Mesenchymal stem cell (in vitro differentiated cells and primary cell): ENCODE measurements at regions not wholly inside any gene's neighbourhood (a gene's known extent, or its start where the extent isn't known, plus 50 kb on each side); places are given as distances from the start of the nearest gene placed in this dataset.

ENCODE experiments used
- DNase-seq: peaks from one replicate; pipeline ENCODE4 v3.0.0-alpha.2; 2013
- H2AFZ ChIP-seq: one replicate; pipeline ENCODE4 v1.6.1; 2013; ENCODE audit warnings: low read depth, mild to moderate bottlenecking, control low read depth, inconsistent platforms, low read length, moderate library complexity
- H2AK5ac ChIP-seq: 2 replicates; pipeline ENCODE4 v1.6.1; 2013; ENCODE audit warnings: low read length, moderate library complexity, mild to moderate bottlenecking, inconsistent platforms; ENCODE audit not compliant: severe bottlenecking
- H2BK120ac ChIP-seq: one replicate; pipeline ENCODE4 v1.6.1; 2013; ENCODE audit warnings: low read depth, mild to moderate bottlenecking, inconsistent platforms, low read length, moderate library complexity
- H2BK12ac ChIP-seq, 2 experiments: one replicate each; pipeline ENCODE4 v1.6.1; 2013; ENCODE audit warnings: inconsistent platforms in 2 of 2, low read length in 2 of 2, mild to moderate bottlenecking in 2 of 2, moderate library complexity in 2 of 2, control low read depth in 1 of 2
- H2BK15ac ChIP-seq: one replicate; pipeline ENCODE4 v1.6.1; 2013; ENCODE audit warnings: mild to moderate bottlenecking, low read depth, inconsistent platforms; ENCODE audit not compliant: poor library complexity, severe bottlenecking
- H2BK5ac ChIP-seq: 2 replicates; pipeline ENCODE4 v1.6.1; 2013; ENCODE audit warnings: low read depth, mild to moderate bottlenecking, low read length, control low read depth, inconsistent platforms; ENCODE audit not compliant: poor library complexity, severe bottlenecking
- H3K14ac ChIP-seq, 2 experiments: one replicate each; pipeline ENCODE4 v1.6.1; 2013; ENCODE audit warnings: inconsistent platforms in 2 of 2, low read length in 2 of 2, control low read depth in 1 of 2, mild to moderate bottlenecking in 1 of 2, moderate library complexity in 1 of 2
- H3K18ac ChIP-seq, 2 experiments: one replicate each; pipeline ENCODE4 v1.6.1; 2013; ENCODE audit warnings: inconsistent platforms in 2 of 2, low read length in 2 of 2, control low read depth in 1 of 2, low read depth in 1 of 2, mild to moderate bottlenecking in 1 of 2
- H3K23ac ChIP-seq, 2 experiments: one replicate each; pipeline ENCODE4 v1.6.1; 2013; ENCODE audit warnings: inconsistent platforms in 2 of 2, low read length in 2 of 2, mild to moderate bottlenecking in 2 of 2, moderate library complexity in 2 of 2, control low read depth in 1 of 2
- H3K27ac ChIP-seq: 2 replicates; pipeline ENCODE4 v1.5.1; 2013; ENCODE audit warnings: mild to moderate bottlenecking, moderate library complexity, low read length, control low read depth, inconsistent platforms; ENCODE audit not compliant: poor library complexity, severe bottlenecking
- H3K27me3 ChIP-seq, 2 experiments: 2 replicates each; pipeline versions ENCODE4 v1.6.1 to v1.7.0; 2013; ENCODE audit warnings: low read length in 2 of 2, mild to moderate bottlenecking in 2 of 2, moderate library complexity in 2 of 2, control low read depth in 1 of 2, inconsistent platforms in 1 of 2; ENCODE audit not compliant: control insufficient read depth in 1 of 2, insufficient read depth in 1 of 2
- H3K36me3 ChIP-seq, 2 experiments: 2 replicates each; pipeline versions ENCODE4 v1.6.1 to v1.7.0; 2013; ENCODE audit warnings: low read length in 2 of 2, control low read depth in 1 of 2, inconsistent platforms in 1 of 2, low read depth in 1 of 2, mild to moderate bottlenecking in 1 of 2; ENCODE audit not compliant: insufficient read depth in 2 of 2, control insufficient read depth in 1 of 2
- H3K4ac ChIP-seq, 2 experiments: one replicate each; pipeline ENCODE4 v1.6.1; 2013; ENCODE audit warnings: inconsistent platforms in 2 of 2, low read length in 2 of 2, mild to moderate bottlenecking in 2 of 2, moderate library complexity in 2 of 2, control low read depth in 1 of 2, low read depth in 1 of 2
- H3K4me1 ChIP-seq: 2 replicates; pipeline ENCODE4 v1.6.1; 2013; ENCODE audit warnings: low read depth, low read length, control low read depth; ENCODE audit not compliant: control insufficient read depth, insufficient read depth
- H3K4me2 ChIP-seq: 2 replicates; pipeline ENCODE4 v1.6.1; 2013; ENCODE audit warnings: low read length, mild to moderate bottlenecking, inconsistent platforms; ENCODE audit not compliant: poor library complexity, severe bottlenecking
- H3K4me3 ChIP-seq, 2 experiments: 2 replicates each; pipeline versions ENCODE4 v1.5.1 to v1.7.0; 2013; ENCODE audit warnings: low read length in 2 of 2, mild to moderate bottlenecking in 2 of 2, control low read depth in 1 of 2, low read depth in 1 of 2; ENCODE audit not compliant: insufficient read depth in 1 of 2
- H3K79me1 ChIP-seq: replicated peaks from 2 replicates; pipeline ENCODE4 v1.6.1; 2013; ENCODE audit warnings: mild to moderate bottlenecking, control low read depth, low read length, inconsistent platforms; ENCODE audit not compliant: poor library complexity, severe bottlenecking
- H3K9ac ChIP-seq: 2 replicates; pipeline ENCODE4 v1.7.0; 2013; ENCODE audit warnings: mild to moderate bottlenecking, low read length, moderate library complexity
- H3K9me3 ChIP-seq: 2 replicates; pipeline ENCODE4 v1.7.0; 2013; ENCODE audit warnings: mild to moderate bottlenecking, low read length; ENCODE audit not compliant: control insufficient read depth
- H4K8ac ChIP-seq: one replicate; pipeline ENCODE4 v1.6.1; 2013; ENCODE audit warnings: inconsistent platforms, mild to moderate bottlenecking, low read length, moderate library complexity
- H4K91ac ChIP-seq: one replicate; pipeline ENCODE4 v1.6.1; 2013; ENCODE audit warnings: mild to moderate bottlenecking, low read length, inconsistent platforms
- whole genome bisulfite sequencing: methylation state at CpG from one replicate; pipeline ENCODE4 v1.1.7; 2013; ENCODE audit warnings: mixed read lengths; 5-methylcytosine and 5-hydroxymethylcytosine counted together

DNA sequence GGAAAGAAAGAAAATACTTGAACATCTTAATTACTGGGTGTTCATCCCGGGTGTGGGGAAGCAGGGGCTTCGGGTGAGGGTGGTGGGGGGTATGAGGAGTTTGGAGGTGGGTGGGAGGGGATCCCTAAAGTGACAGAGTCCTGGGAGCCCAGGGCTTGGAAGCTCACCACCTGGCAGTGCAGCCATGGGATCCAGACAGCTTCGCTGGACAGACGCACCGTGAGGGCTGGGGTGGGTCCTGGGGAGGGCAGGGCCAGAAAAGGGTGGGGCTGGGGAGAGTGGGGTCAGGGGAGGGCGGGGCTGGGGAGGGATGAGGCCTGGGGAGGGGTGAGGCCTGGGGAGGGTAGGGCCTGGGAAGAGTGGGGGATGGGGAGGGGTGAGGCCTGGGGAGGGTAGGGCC is 127.5 kb upstream of the LPCAT1 start:
- H2BK5ac ChIP-seq: no peak overlapping the region
- H3K9me3 ChIP-seq: no peaks in the 10 kb centered on the region
- H3K23ac ChIP-seq: no peak overlapping the region
- no peak overlapping the region for H3K4me2 ChIP-seq
- DNase-seq: no peak
- H3K27me3 ChIP-seq: peaks cover 41 to 64% of the 10 kb centered on the region in 2 experiments
- no peaks in the 10 kb centered on the region for H3K36me3 ChIP-seq
- no peak overlapping the region for H3K27ac ChIP-seq
- no peak overlapping the region for H4K8ac ChIP-seq
- H3K4me3 ChIP-seq: no peak overlapping the region
- no peak overlapping the region for H4K91ac ChIP-seq
- no peak overlapping the region for H2BK120ac ChIP-seq
- H3K18ac ChIP-seq: no peak overlapping the region
- no peak overlapping the region for H3K4ac ChIP-seq
- WGBS: 80% methylated on average over 6 of the region's 6 CpGs
- H3K79me1 ChIP-seq: no peaks in the 10 kb centered on the region
- no peak overlapping the region for H2BK12ac ChIP-seq
- H2AK5ac ChIP-seq: no peak overlapping the region
- H3K4me1 ChIP-seq: peaks cover 2% of the 10 kb centered on the region
- no peak overlapping the region for H3K9ac ChIP-seq
- no peak overlapping the region for H2AFZ ChIP-seq
- no peak overlapping the region for H3K14ac ChIP-seq
- no peak overlapping the region for H2BK15ac ChIP-seq

DNA sequence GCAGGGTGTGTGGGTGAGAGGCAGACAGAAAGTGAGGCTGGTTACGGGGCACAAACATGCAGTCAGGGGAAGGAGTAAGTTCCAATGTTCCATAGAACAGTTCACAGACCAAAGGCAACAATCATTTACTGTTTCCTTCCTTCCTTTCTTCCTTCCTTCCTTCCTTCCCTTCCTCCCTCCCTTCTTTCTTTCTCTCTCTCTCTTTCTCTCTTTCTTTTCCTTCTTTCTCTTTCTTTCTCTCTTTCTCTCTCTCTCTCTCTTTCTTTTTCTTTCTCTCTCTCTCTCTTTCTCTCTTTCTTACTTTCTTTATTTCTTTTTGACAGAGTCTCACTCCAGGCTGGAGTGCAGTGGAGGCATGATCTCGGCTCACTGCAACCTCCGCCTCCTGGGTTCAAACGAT is 125.8 kb upstream of the LPCAT1 start:
- peaks cover 6% of the 10 kb centered on the region for H3K4me1 ChIP-seq
- no peak for DNase-seq
- H2BK120ac ChIP-seq: no peak overlapping the region
- no peak overlapping the region for H2BK15ac ChIP-seq
- no peak overlapping the region for H3K14ac ChIP-seq
- no peak overlapping the region for H2AK5ac ChIP-seq
- no peak overlapping the region for H2BK5ac ChIP-seq
- H4K91ac ChIP-seq: no peak overlapping the region
- H3K4me2 ChIP-seq: no peak overlapping the region
- no peak overlapping the region for H3K4me3 ChIP-seq
- no peak overlapping the region for H2BK12ac ChIP-seq
- no peak overlapping the region for H3K4ac ChIP-seq
- no peaks in the 10 kb centered on the region for H3K36me3 ChIP-seq
- no peak overlapping the region for H4K8ac ChIP-seq
- no peak overlapping the region for H3K18ac ChIP-seq
- H3K27me3 ChIP-seq: peaks cover 37 to 52% of the 10 kb centered on the region in 2 experiments
- H3K9ac ChIP-seq: no peak overlapping the region
- WGBS: 92% methylated on average over 4 of the region's 4 CpGs
- H3K27ac ChIP-seq: no peak overlapping the region
- no peaks in the 10 kb centered on the region for H3K9me3 ChIP-seq
- no peaks in the 10 kb centered on the region for H3K79me1 ChIP-seq
- H2AFZ ChIP-seq: no peak overlapping the region
- no peak overlapping the region for H3K23ac ChIP-seq

DNA sequence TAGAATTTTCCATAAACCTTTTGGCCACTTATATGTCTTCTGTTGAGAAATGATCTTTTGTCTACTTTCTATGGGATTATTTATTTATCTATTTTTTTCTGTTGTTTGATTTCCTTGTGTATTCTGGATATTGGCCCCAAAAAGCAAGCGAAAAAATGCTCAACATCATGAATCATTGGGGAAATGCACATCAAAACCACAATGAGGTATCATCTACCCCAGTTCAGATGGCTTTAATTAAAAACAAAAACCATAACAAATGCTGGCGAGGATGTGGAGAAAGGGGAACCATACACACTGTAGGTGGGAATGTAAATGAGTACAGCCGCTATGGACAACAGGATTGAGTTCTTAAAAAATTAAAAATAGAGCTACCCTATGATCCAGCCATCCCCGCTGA is 125.0 kb upstream of the LPCAT1 start:
- H2BK15ac ChIP-seq: no peak overlapping the region
- no peak overlapping the region for H3K23ac ChIP-seq
- H3K4me2 ChIP-seq: no peak overlapping the region
- no peak overlapping the region for H4K8ac ChIP-seq
- H2BK5ac ChIP-seq: no peak overlapping the region
- no peak overlapping the region for H2AK5ac ChIP-seq
- no peak overlapping the region for H3K14ac ChIP-seq
- H3K4ac ChIP-seq: no peak overlapping the region
- H3K79me1 ChIP-seq: no peaks in the 10 kb centered on the region
- no peak overlapping the region for H2BK12ac ChIP-seq
- no peak overlapping the region for H3K27ac ChIP-seq
- no peak overlapping the region for H2AFZ ChIP-seq
- no peak for DNase-seq
- no peak overlapping the region for H4K91ac ChIP-seq
- H3K9me3 ChIP-seq: no peaks in the 10 kb centered on the region
- peaks cover 6% of the 10 kb centered on the region for H3K4me1 ChIP-seq
- peaks cover 38 to 52% of the 10 kb centered on the region in 2 experiments for H3K27me3 ChIP-seq
- 77% methylated on average over 3 of the region's 4 CpGs for WGBS
- H3K9ac ChIP-seq: no peak overlapping the region
- no peaks in the 10 kb centered on the region for H3K36me3 ChIP-seq
- no peak overlapping the region for H3K4me3 ChIP-seq
- no peak overlapping the region for H3K18ac ChIP-seq
- no peak overlapping the region for H2BK120ac ChIP-seq

DNA sequence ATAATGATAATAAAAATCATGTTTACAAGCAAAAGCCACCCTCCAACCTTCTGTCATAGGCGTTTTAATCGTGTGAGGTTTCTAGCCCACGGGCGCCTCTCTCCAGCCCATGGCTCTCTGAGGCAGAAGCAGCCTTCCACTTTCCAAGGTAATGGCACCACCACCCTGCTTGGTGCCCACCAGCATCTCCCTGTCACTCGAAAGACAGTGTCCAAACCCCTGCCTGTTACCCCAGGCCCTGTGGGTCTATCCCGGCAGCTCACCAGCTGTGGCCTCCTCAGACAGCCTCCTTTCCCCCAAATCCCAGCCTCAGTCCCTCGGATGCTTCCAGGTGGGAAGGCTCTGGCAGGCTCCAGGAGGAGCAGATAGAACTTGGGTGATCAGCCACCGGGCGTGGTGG is 123.8 kb upstream of the LPCAT1 start:
- no peak overlapping the region for H3K4me2 ChIP-seq
- peaks cover 7% of the 10 kb centered on the region for H3K4me1 ChIP-seq
- no peak overlapping the region for H2BK15ac ChIP-seq
- no peak overlapping the region for H2AK5ac ChIP-seq
- H3K14ac ChIP-seq: no peak overlapping the region
- no peak overlapping the region for H2BK120ac ChIP-seq
- H3K9ac ChIP-seq: no peak overlapping the region
- H3K27me3 ChIP-seq: peaks cover 35 to 52% of the 10 kb centered on the region in 2 experiments
- H3K36me3 ChIP-seq: no peaks in the 10 kb centered on the region
- H3K9me3 ChIP-seq: no peaks in the 10 kb centered on the region
- H2BK12ac ChIP-seq: no peak overlapping the region
- DNase-seq: no peak
- no peak overlapping the region for H3K18ac ChIP-seq
- no peak overlapping the region for H3K4ac ChIP-seq
- no peak overlapping the region for H4K91ac ChIP-seq
- no peak overlapping the region for H3K4me3 ChIP-seq
- H3K79me1 ChIP-seq: no peaks in the 10 kb centered on the region
- no peak overlapping the region for H2BK5ac ChIP-seq
- H4K8ac ChIP-seq: no peak overlapping the region
- H2AFZ ChIP-seq: no peak overlapping the region
- no peak overlapping the region for H3K27ac ChIP-seq
- WGBS: 90% methylated on average over 9 of the region's 9 CpGs
- no peak overlapping the region for H3K23ac ChIP-seq
